Thoracic aorta (tissue), 2 donors: ENCODE measurements at regions not wholly inside any gene's neighbourhood (a gene's known extent, or its start where the extent isn't known, plus 50 kb on each side); places are given as distances from the start of the nearest gene placed in this dataset.

Experiments used
- ATAC-seq: fragments of 150-250 bp; one replicate; pipeline ENCODE4 v1.8.0; 2017; ENCODE audit warnings: low read depth; ENCODE audit not compliant: insufficient number of reproducible peaks, low FRiP score
- DNase-seq: peaks from one replicate; pipeline ENCODE4 v3.0.0-alpha.2; 2020; ENCODE audit warnings: low spot score
- H3K27ac ChIP-seq, 2 donors: fragments of 200-600 bp; sonication (generic); 1 replicate in 1 of 2; 2 replicates in 1 of 2; pipeline ENCODE4 v1.5.1; 2016; ENCODE audit warnings: mild to moderate bottlenecking in 2 of 2, moderate library complexity in 2 of 2
- H3K27me3 ChIP-seq: fragments of 200-600 bp; sonication (generic); replicated peaks from 2 replicates; pipeline ENCODE4 v1.6.0; 2016; ENCODE audit warnings: mild to moderate bottlenecking; ENCODE audit not compliant: insufficient read depth
- H3K36me3 ChIP-seq: fragments of 200-600 bp; sonication (generic); one replicate; pipeline ENCODE4 v1.5.1; 2016
- H3K4me1 ChIP-seq, 2 donors: fragments of 200-600 bp; sonication (generic); 1 replicate in 1 of 2; 2 replicates in 1 of 2; pipeline versions ENCODE4 v1.5.1 to v1.6.0; 2016; ENCODE audit warnings: low read depth in 2 of 2, mild to moderate bottlenecking in 1 of 2; ENCODE audit not compliant: control insufficient read depth in 1 of 2
- H3K4me3 ChIP-seq: fragments of 200-600 bp; sonication (generic); 2 replicates; pipeline ENCODE4 v1.5.1; 2016; ENCODE audit warnings: mild to moderate bottlenecking
- H3K9me3 ChIP-seq: fragments of 200-600 bp; sonication (generic); 2 replicates; pipeline ENCODE4 v1.5.1; 2016
- TF ChIP-seq, protein P1 (sequence below): fragments of 200-600 bp; sonication (generic); IDR thresholded peaks from one replicate; pipeline ENCODE4 v1.5.1; 2019; ENCODE audit warnings: antibody characterized with exemption

- Histone ChIP-seq H3K27me3 (no peaks in the 10 kb centered on the region), H3K4me1 (peaks cover 2 to 6% of the 10 kb centered on the region in 2 donors), H3K27ac (no peak overlapping the region), H3K36me3 (no peaks in the 10 kb centered on the region), H3K4me3 (no peak overlapping the region), H3K9me3 (no peaks in the 10 kb centered on the region)
- ATAC-seq (no peak), DNase-seq (no peak)
- TF ChIP-seq, protein P1, sequence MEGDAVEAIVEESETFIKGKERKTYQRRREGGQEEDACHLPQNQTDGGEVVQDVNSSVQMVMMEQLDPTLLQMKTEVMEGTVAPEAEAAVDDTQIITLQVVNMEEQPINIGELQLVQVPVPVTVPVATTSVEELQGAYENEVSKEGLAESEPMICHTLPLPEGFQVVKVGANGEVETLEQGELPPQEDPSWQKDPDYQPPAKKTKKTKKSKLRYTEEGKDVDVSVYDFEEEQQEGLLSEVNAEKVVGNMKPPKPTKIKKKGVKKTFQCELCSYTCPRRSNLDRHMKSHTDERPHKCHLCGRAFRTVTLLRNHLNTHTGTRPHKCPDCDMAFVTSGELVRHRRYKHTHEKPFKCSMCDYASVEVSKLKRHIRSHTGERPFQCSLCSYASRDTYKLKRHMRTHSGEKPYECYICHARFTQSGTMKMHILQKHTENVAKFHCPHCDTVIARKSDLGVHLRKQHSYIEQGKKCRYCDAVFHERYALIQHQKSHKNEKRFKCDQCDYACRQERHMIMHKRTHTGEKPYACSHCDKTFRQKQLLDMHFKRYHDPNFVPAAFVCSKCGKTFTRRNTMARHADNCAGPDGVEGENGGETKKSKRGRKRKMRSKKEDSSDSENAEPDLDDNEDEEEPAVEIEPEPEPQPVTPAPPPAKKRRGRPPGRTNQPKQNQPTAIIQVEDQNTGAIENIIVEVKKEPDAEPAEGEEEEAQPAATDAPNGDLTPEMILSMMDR = no peak
Observed at GRCh38 chr6:90435207-90435899, 138.7 kb upstream of the BACH2 start.

DNA sequence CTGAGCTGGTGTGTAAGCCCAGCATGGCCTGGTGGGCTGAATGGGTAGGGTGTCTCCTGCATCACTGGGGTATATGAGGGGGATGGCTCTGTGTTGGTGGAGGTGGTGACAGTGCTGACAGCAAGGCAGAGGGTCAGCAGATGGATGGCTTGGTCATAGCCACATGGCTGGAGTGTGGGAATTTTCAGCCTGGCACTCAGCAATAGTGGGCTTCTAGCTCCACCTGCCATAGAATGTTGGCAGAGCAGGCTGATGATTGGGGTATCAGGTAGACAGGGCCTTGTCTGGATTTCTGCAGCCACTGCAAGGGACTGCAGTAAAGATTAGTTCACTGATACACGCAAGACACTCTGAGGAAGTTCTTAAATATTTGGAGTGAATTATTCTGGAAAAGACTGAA, 137.5 kb upstream of the BACH2 start:
- Histone ChIP-seq H3K9me3 (peaks cover 6% of the 10 kb centered on the region), H3K27me3 (no peaks in the 10 kb centered on the region), H3K36me3 (no peaks in the 10 kb centered on the region), H3K27ac (no peak overlapping the region), H3K4me3 (no peak overlapping the region), H3K4me1 (peaks cover 2 to 6% of the 10 kb centered on the region in 2 donors)
- TF ChIP-seq, protein P1 = no peak
- no peak for ATAC-seq
- DNase-seq = no peak

DNA sequence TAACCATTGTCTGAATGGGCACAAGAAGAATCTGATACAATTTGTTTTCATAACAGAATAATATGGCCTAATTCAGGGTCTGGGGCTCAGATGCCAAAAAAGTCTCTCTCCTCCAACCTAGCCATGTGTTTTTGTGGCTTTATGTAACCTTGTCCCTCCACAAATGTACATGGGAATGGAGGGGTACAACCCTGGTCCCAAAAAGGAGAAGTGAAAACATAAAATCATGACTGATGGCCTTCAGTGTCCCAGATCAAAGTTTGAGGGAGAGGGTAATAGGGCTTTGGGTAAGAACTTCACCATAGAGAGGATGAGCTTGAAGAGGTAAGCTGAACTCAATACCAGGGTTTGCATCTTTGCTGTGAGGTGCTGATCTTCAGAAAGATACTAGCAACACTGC, 136.3 kb upstream of the BACH2 start:
- no peak overlapping the region for H3K27ac ChIP-seq
- no peak for DNase-seq
- no peak overlapping the region for H3K4me3 ChIP-seq
- TF ChIP-seq, protein P1 = no peak
- H3K4me1 ChIP-seq = peaks cover 2 to 6% of the 10 kb centered on the region in 2 donors
- no peaks in the 10 kb centered on the region for H3K36me3 ChIP-seq
- no peaks in the 10 kb centered on the region for H3K27me3 ChIP-seq
- no peak for ATAC-seq
- peaks cover 6% of the 10 kb centered on the region for H3K9me3 ChIP-seq

GRCh38 chr6:90432041-90432775, 135.6 kb upstream of the BACH2 start:
- Histone ChIP-seq H3K27me3 (no peaks in the 10 kb centered on the region), H3K27ac (no peak overlapping the region), H3K4me1 (peaks cover 2 to 6% of the 10 kb centered on the region in 2 donors), H3K9me3 (peaks cover 6% of the 10 kb centered on the region), H3K36me3 (no peaks in the 10 kb centered on the region), H3K4me3 (no peak overlapping the region)
- TF ChIP-seq, protein P1 = no peak
- no peak for ATAC-seq
- no peak for DNase-seq

GRCh38 chr6:90431576-90431975, 134.9 kb upstream of the BACH2 start:
- TF ChIP-seq, protein P1 = no peak
- H3K4me1 ChIP-seq = peaks cover 2 to 6% of the 10 kb centered on the region in 2 donors
- no peaks in the 10 kb centered on the region for H3K27me3 ChIP-seq
- no peak overlapping the region for H3K4me3 ChIP-seq
- no peaks in the 10 kb centered on the region for H3K36me3 ChIP-seq
- no peak overlapping the region for H3K27ac ChIP-seq
- no peak for ATAC-seq
- H3K9me3 ChIP-seq = peaks cover 6% of the 10 kb centered on the region
- DNase-seq = no peak
